ENCODE measurements at regions not wholly inside any gene's neighbourhood (a gene's known extent, or its start where the extent isn't known, plus 50 kb on each side); places are given as distances from the start of the nearest gene placed in this dataset.

GRCh38 chr2:65691816-65692215 is 259.4 kb upstream of the SPRED2 start:
- TF ChIP-seq CTCF (IDR thresholded peaks at IDR 0.05; ENCODE audit: insufficient read depth, low read length) (no peak), POLR2AphosphoS5 (IDR thresholded peaks at IDR 0.05; ENCODE audit: low read depth) (no peak), GABPA (IDR thresholded peaks at IDR 0.05; ENCODE audit: low read depth) (no peak), REST (IDR thresholded peaks at IDR 0.05; ENCODE audit: insufficient replicate concordance, low read depth) (no peak)

All from HL-60 (cell line).